ENCODE measurements at regions not wholly inside any gene's neighbourhood (a gene's known extent, or its start where the extent isn't known, plus 50 kb on each side); places are given as distances from the start of the nearest gene placed in this dataset.

DNA sequence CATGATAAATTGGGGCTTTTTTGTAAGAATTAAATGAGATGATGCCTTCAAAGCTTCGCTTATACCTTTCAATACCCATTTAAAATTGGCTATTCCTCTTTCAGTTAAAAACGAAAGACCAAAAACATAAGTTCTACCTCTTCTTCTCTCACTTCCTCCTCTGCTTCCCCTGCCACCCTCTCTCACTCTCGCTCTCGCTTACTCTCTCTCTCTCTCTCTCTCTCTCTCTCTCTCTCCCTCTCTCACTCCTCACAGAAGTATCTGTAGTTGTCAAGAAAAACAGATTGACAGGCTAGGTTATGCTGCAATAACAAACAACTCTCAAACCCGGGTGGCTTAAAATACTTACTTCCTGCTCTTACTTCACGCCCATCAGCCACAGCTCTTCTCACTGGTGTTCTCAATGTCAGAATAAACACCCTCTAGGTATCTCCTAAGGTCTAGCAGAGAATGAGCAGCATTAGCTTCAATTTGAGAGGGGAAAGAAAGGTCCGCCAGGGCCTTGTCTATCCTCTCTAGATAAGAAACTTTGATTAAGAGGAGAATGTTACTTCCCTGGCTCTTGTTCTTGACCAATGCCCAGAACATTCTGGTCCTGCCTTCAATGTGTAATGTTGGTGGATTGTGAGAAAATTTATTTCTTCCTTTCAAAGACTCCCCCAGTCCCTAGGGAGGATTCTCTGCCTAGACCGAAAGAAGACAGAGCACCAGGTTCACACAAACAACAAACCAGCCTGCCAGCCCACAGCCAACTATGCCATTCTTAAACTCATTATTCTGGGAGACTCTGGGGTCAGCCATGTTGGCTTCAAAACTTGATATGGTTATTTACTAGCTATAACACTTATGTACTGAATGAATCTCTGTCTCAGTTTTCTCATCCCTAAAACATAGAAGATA lies 1028.7 kb downstream of the XPNPEP1 start (continued):
- TF ChIP-seq SUZ12 (IDR thresholded peaks at IDR 0.05; ENCODE audit: low read length) (no peak), TBP (IDR thresholded peaks at IDR 0.05; ENCODE audit: low read depth, low read length) (no peak), PHF8 (conservative IDR thresholded peaks at IDR 0.05; ENCODE audit: low read depth, low read length) (no peak), SIRT6 (IDR thresholded peaks at IDR 0.05; ENCODE audit: low read length) (no peak)
